ENCODE measurements at regions not wholly inside any gene's neighbourhood (a gene's known extent, or its start where the extent isn't known, plus 50 kb on each side); places are given as distances from the start of the nearest gene placed in this dataset.

GRCh38 chr18:40473221-40474029 lies 1481.6 kb upstream of the PIK3C3 start:
- DNase-seq: no peak

- no peak for DNase-seq
These were observed 1484.3 kb upstream of the PIK3C3 start for GRCh38 chr18:40470723-40471122.

GRCh38 chr18:40469851-40470250 lies 1485.2 kb upstream of the PIK3C3 start:
- no peak for DNase-seq

- DNase-seq: no peak
These were observed 1485.7 kb upstream of the PIK3C3 start for GRCh38 chr18:40469316-40469715.

- DNase-seq: no peak
These were observed 1491.0 kb upstream of the PIK3C3 start for GRCh38 chr18:40464032-40464431.

GRCh38 chr18:40453903-40454302 lies 1501.1 kb upstream of the PIK3C3 start:
- no peak for DNase-seq

- DNase-seq: no peak
These were observed 1502.4 kb upstream of the PIK3C3 start for GRCh38 chr18:40452599-40452998.

- no peak for DNase-seq
These were observed 1504.3 kb upstream of the PIK3C3 start for GRCh38 chr18:40450751-40451150.

GRCh38 chr18:40447820-40448219 lies 1507.2 kb upstream of the PIK3C3 start:
- DNase-seq: no peak

- DNase-seq: no peak
These were observed 1514.9 kb upstream of the PIK3C3 start for GRCh38 chr18:40440088-40440487.

GRCh38 chr18:40437517-40437916 lies 1517.5 kb upstream of the PIK3C3 start:
- DNase-seq: no peak

- no peak for DNase-seq
These were observed 1523.7 kb upstream of the PIK3C3 start for GRCh38 chr18:40431071-40431985.

GRCh38 chr18:40423291-40423690 lies 1531.7 kb upstream of the PIK3C3 start:
- no peak for DNase-seq

GRCh38 chr18:40420675-40421074 lies 1534.4 kb upstream of the PIK3C3 start:
- DNase-seq: no peak

- no peak for DNase-seq
These were observed 1537.5 kb upstream of the PIK3C3 start for GRCh38 chr18:40417501-40417900.

- no peak for DNase-seq
These were observed 1539.2 kb upstream of the PIK3C3 start for GRCh38 chr18:40415821-40416220.

GRCh38 chr18:40415176-40415791 lies 1539.8 kb upstream of the PIK3C3 start:
- DNase-seq: no peak

- no peak for DNase-seq
These were observed 1540.8 kb upstream of the PIK3C3 start for GRCh38 chr18:40414155-40414754.

GRCh38 chr18:40413160-40413559 lies 1541.9 kb upstream of the PIK3C3 start:
- no peak for DNase-seq

GRCh38 chr18:40412410-40412809 lies 1542.6 kb upstream of the PIK3C3 start:
- DNase-seq: no peak

GRCh38 chr18:40407909-40408308 lies 1547.1 kb upstream of the PIK3C3 start:
- DNase-seq: no peak

GRCh38 chr18:40404284-40404683 lies 1550.8 kb upstream of the PIK3C3 start:
- no peak for DNase-seq

GRCh38 chr18:40402052-40402451 lies 1553.0 kb upstream of the PIK3C3 start:
- DNase-seq: no peak

Data from stimulated activated CD4-positive, alpha-beta T cell treated with anti-CD3 and anti-CD28 coated beads, Interleukin-1b, Interleukin-23, amount 100 ng/mL, for 48 hours (primary cell).